ENCODE measurements at regions not wholly inside any gene's neighbourhood (a gene's known extent, or its start where the extent isn't known, plus 50 kb on each side); places are given as distances from the start of the nearest gene placed in this dataset.
"Not testable (repeated sequence)": the region's sequence is repeated elsewhere in the genome, so short reads cannot be mapped to it uniquely, and the experiment has no call there.

GRCh38 chr14:56065199-56065598 is 53.0 kb upstream of the PELI2 start:
- intact Hi-C loops (cut with DNase I); DNase-seq: not testable (repeated sequence)

- no peak for DNase-seq
- intact Hi-C loops (cut with DNase I), result no loop called here
Measured at GRCh38 chr14:56065621-56066290, 52.5 kb upstream of the PELI2 start.
